Type B pancreatic cell (in vitro differentiated cells): ENCODE measurements at regions not wholly inside any gene's neighbourhood (a gene's known extent, or its start where the extent isn't known, plus 50 kb on each side); places are given as distances from the start of the nearest gene placed in this dataset.
"Not testable (repeated sequence)": the region's sequence is repeated elsewhere in the genome, so short reads cannot be mapped to it uniquely, and the experiment has no call there.

Source experiments
- DNase-seq: peaks from one replicate; pipeline ENCODE4 v3.0.0; 2021; ENCODE audit warnings: mixed read lengths; ENCODE audit not compliant: unreplicated experiment; ENCODE audit errors: extremely low spot score
- H3K27ac Mint-ChIP-seq: 2 replicates; pipeline ENCODE4 v1.8.0; 2021; ENCODE audit warnings: mild to moderate bottlenecking, mixed read lengths
- H3K27me3 Mint-ChIP-seq: 2 replicates; pipeline ENCODE4 v1.8.0; 2021; ENCODE audit warnings: mixed read lengths
- H3K36me3 Mint-ChIP-seq: 2 replicates; pipeline ENCODE4 v1.8.0; 2021; ENCODE audit warnings: mixed read lengths
- H3K4me1 Mint-ChIP-seq: one replicate; pipeline ENCODE4 v1.8.0; 2021; ENCODE audit warnings: mixed read lengths; ENCODE audit not compliant: unreplicated experiment
- H3K4me3 Mint-ChIP-seq: 2 replicates; pipeline ENCODE4 v1.8.0; 2021; ENCODE audit warnings: mild to moderate bottlenecking, mixed read lengths
- H3K9me3 Mint-ChIP-seq: 2 replicates; pipeline ENCODE4 v1.8.0; 2021; ENCODE audit warnings: mixed read lengths
- CTCF ChIP-seq: fragments of 200-600 bp; sonication (generic); conservative IDR thresholded peaks from 2 replicates; pipeline ENCODE4 v1.5.0; 2021; ENCODE audit warnings: antibody characterized with exemption, mild to moderate bottlenecking

GRCh38 chr5:118520771-118521415 is 467.5 kb downstream of the DTWD2 start:
- no peak overlapping the region for H3K27ac Mint-ChIP-seq
- H3K27me3 Mint-ChIP-seq: peaks cover 5% of the 10 kb centered on the region
- no peaks in the 10 kb centered on the region for H3K4me1 Mint-ChIP-seq
- no peaks in the 10 kb centered on the region for H3K9me3 Mint-ChIP-seq
- no peak overlapping the region for H3K4me3 Mint-ChIP-seq
- no peaks in the 10 kb centered on the region for H3K36me3 Mint-ChIP-seq
- DNase-seq: no peak
- TF ChIP-seq CTCF: no peak

- Mint-ChIP-seq H3K27ac (no peak overlapping the region), H3K4me3 (no peak overlapping the region), H3K36me3 (no peaks in the 10 kb centered on the region), H3K9me3 (no peaks in the 10 kb centered on the region), H3K27me3 (peaks cover 5% of the 10 kb centered on the region), H3K4me1 (no peaks in the 10 kb centered on the region)
- TF ChIP-seq CTCF: no peak
- DNase-seq: no peak
Measured at GRCh38 chr5:118519466-118519865, 468.9 kb downstream of the DTWD2 start.

GRCh38 chr5:118518720-118519119 is 469.6 kb downstream of the DTWD2 start:
- no peaks in the 10 kb centered on the region for H3K9me3 Mint-ChIP-seq
- peaks cover 5% of the 10 kb centered on the region for H3K27me3 Mint-ChIP-seq
- TF ChIP-seq CTCF: peak; percentile 30
- H3K36me3 Mint-ChIP-seq: no peaks in the 10 kb centered on the region
- no peak for DNase-seq
- H3K4me3 Mint-ChIP-seq: no peak overlapping the region
- H3K27ac Mint-ChIP-seq: no peak overlapping the region
- H3K4me1 Mint-ChIP-seq: no peaks in the 10 kb centered on the region

- DNase-seq: no peak
- Mint-ChIP-seq H3K27me3 (no peaks in the 10 kb centered on the region), H3K9me3 (no peaks in the 10 kb centered on the region), H3K36me3 (no peaks in the 10 kb centered on the region), H3K4me3 (no peak overlapping the region), H3K4me1 (no peaks in the 10 kb centered on the region), H3K27ac (no peak overlapping the region)
- no peak for TF ChIP-seq CTCF
Measured at GRCh38 chr5:118511846-118512245, 476.5 kb downstream of the DTWD2 start.

- DNase-seq: no peak
- TF ChIP-seq CTCF: no peak
- Mint-ChIP-seq H3K36me3 (peaks cover 3% of the 10 kb centered on the region), H3K9me3 (peaks cover 23% of the 10 kb centered on the region), H3K4me1 (no peaks in the 10 kb centered on the region), H3K4me3 (no peak overlapping the region), H3K27ac (no peak overlapping the region), H3K27me3 (no peaks in the 10 kb centered on the region)
Measured at GRCh38 chr5:118506217-118506852, 482.0 kb downstream of the DTWD2 start.

GRCh38 chr5:118502232-118502631 is 486.1 kb downstream of the DTWD2 start:
- not testable (repeated sequence) for H3K27ac Mint-ChIP-seq, H3K4me1 Mint-ChIP-seq, H3K36me3 Mint-ChIP-seq, DNase-seq, H3K27me3 Mint-ChIP-seq, H3K4me3 Mint-ChIP-seq
- peaks cover 23% of the 10 kb centered on the region for H3K9me3 Mint-ChIP-seq
